ENCODE measurements at regions not wholly inside any gene's neighbourhood (a gene's known extent, or its start where the extent isn't known, plus 50 kb on each side); places are given as distances from the start of the nearest gene placed in this dataset.
A peak's percentile ranks its signal among the peaks of the same experiment; 100 is the strongest.

DNA sequence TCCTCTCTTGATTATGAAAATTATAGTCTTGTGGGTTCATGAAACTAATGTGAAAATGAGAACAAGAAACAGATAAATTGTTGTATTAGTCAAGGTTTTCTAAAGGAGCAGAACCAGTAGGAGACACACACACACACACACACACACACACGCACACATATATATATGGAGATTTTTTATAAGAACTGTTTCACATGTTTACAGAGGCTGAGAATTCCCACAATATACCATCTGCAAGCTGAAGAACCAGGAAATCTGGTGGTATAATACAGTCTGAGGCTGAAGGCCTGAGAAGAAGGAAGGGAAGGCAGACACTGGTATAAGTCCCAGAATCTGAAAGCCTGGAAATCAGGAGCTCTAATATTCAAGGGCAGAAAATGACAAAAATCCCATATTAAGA is 70.9 kb upstream of the RGS18 start:
- H3K27me3 ChIP-seq (replicated peaks in 2 of 5; ENCODE audit: control insufficient read depth in 4 of 5, insufficient read depth in 5 of 5, low read length in 4 of 5), result no peaks in the 10 kb centered on the region
- no peaks in the 10 kb centered on the region for H3K9me3 ChIP-seq (ENCODE audit: control extremely low read depth in 1 of 5, control insufficient read depth in 4 of 5, insufficient read depth in 2 of 5, low read depth in 1 of 5, low read length in 4 of 5)
- H3K36me3 ChIP-seq (ENCODE audit: control insufficient read depth in 4 of 4, insufficient read depth in 4 of 4, low read length in 3 of 4), result no peaks in the 10 kb centered on the region
- POLR2A ChIA-PET, result no interaction called here
- no CpG with 5 or more reads among the region's 1 CpG for WGBS (ENCODE audit: insufficient coverage)
- DNase-seq, result no peak
- no peaks in the 10 kb centered on the region for H3K4me1 ChIP-seq (ENCODE audit: control extremely low read depth in 1 of 4, control insufficient read depth in 4 of 4, insufficient read depth in 4 of 4, low read length in 3 of 4)
- CTCF ChIA-PET, result no interaction called here
- no peak overlapping the region for H3K27ac ChIP-seq (ENCODE audit: insufficient read depth in 1 of 2, low read depth in 1 of 2, low read length in 2 of 2, poor library complexity in 1 of 2, severe bottlenecking in 2 of 2)
- no peak overlapping the region for H3K4me3 ChIP-seq (ENCODE audit: control insufficient read depth in 1 of 7, extremely low read depth in 1 of 7, insufficient read depth in 4 of 7, low read depth in 2 of 7, low read length in 6 of 7)

DNA sequence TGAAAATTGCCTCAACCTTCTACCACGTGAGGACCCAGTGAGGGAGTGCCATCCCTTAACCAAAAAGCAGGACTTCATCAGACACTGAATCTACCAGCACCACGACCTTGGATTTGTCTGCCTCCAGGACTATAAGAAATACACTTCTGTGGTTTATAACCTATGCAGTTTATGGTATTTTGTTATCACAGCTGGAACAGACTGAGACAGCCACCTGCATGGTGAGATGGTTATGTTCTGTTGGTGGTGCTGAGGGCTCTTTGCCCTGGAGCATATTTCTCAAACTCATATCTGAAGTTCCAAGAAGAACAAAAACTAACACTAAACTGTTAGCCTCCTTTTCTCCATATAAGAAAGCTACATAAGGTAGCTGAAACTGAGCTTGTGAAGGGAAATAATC is 69.8 kb upstream of the RGS18 start:
- Histone ChIP-seq H3K4me3 (ENCODE audit: control insufficient read depth in 1 of 7, extremely low read depth in 1 of 7, insufficient read depth in 4 of 7, low read depth in 2 of 7, low read length in 6 of 7) (no peak overlapping the region), H3K36me3 (ENCODE audit: control insufficient read depth in 4 of 4, insufficient read depth in 4 of 4, low read length in 3 of 4) (no peaks in the 10 kb centered on the region), H3K27ac (ENCODE audit: insufficient read depth in 1 of 2, low read depth in 1 of 2, low read length in 2 of 2, poor library complexity in 1 of 2, severe bottlenecking in 2 of 2) (no peak overlapping the region), H3K4me1 (ENCODE audit: control extremely low read depth in 1 of 4, control insufficient read depth in 4 of 4, insufficient read depth in 4 of 4, low read length in 3 of 4) (no peaks in the 10 kb centered on the region), H3K27me3 (replicated peaks in 2 of 5; ENCODE audit: control insufficient read depth in 4 of 5, insufficient read depth in 5 of 5, low read length in 4 of 5) (no peaks in the 10 kb centered on the region), H3K9me3 (ENCODE audit: control extremely low read depth in 1 of 5, control insufficient read depth in 4 of 5, insufficient read depth in 2 of 5, low read depth in 1 of 5, low read length in 4 of 5) (no peaks in the 10 kb centered on the region)
- 22% methylated on average over 1 of the region's 2 CpGs for WGBS (ENCODE audit: insufficient coverage)
- CTCF ChIA-PET, result no interaction called here
- POLR2A ChIA-PET, result no interaction called here
- DNase-seq, result peak in 1 of 3 donors; percentile 13

GRCh38 chr1:192098001-192098400 is 60.3 kb upstream of the RGS18 start:
- 100% methylated on average over 1 of the region's 4 CpGs for WGBS (ENCODE audit: insufficient coverage)
- Histone ChIP-seq H3K4me3 (ENCODE audit: control insufficient read depth in 1 of 7, extremely low read depth in 1 of 7, insufficient read depth in 4 of 7, low read depth in 2 of 7, low read length in 6 of 7) (no peak overlapping the region), H3K27me3 (replicated peaks in 2 of 5; ENCODE audit: control insufficient read depth in 4 of 5, insufficient read depth in 5 of 5, low read length in 4 of 5) (no peaks in the 10 kb centered on the region), H3K27ac (ENCODE audit: insufficient read depth in 1 of 2, low read depth in 1 of 2, low read length in 2 of 2, poor library complexity in 1 of 2, severe bottlenecking in 2 of 2) (no peak overlapping the region), H3K36me3 (ENCODE audit: control insufficient read depth in 4 of 4, insufficient read depth in 4 of 4, low read length in 3 of 4) (no peaks in the 10 kb centered on the region), H3K4me1 (ENCODE audit: control extremely low read depth in 1 of 4, control insufficient read depth in 4 of 4, insufficient read depth in 4 of 4, low read length in 3 of 4) (no peaks in the 10 kb centered on the region), H3K9me3 (ENCODE audit: control extremely low read depth in 1 of 5, control insufficient read depth in 4 of 5, insufficient read depth in 2 of 5, low read depth in 1 of 5, low read length in 4 of 5) (no peaks in the 10 kb centered on the region)
- ChIA-PET POLR2A (no interaction called here), CTCF (no interaction called here)
- no peak for DNase-seq

DNA sequence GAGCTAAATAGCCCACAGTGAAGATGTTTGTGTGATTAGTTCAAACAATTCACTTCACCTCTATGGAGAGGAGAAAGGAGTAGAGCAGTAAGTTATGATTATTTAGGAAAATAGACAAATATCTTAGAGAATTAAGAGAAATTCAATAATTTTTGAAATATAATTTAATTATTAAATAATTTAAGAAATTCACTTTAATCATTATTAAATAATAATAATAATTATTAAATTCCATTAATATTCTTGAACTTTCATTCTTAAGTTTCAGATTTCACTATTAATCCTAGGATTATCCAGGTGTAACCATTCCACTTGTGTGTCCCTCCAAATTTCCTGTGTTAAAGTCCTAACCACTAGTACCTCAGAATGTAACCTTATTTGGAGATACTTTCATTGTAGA is 58.9 kb upstream of the RGS18 start:
- CTCF ChIA-PET, result no interaction called here
- DNase-seq, result no peak
- no peaks in the 10 kb centered on the region for H3K4me1 ChIP-seq (ENCODE audit: control extremely low read depth in 1 of 4, control insufficient read depth in 4 of 4, insufficient read depth in 4 of 4, low read length in 3 of 4)
- no peaks in the 10 kb centered on the region for H3K9me3 ChIP-seq (ENCODE audit: control extremely low read depth in 1 of 5, control insufficient read depth in 4 of 5, insufficient read depth in 2 of 5, low read depth in 1 of 5, low read length in 4 of 5)
- H3K27me3 ChIP-seq (replicated peaks in 2 of 5; ENCODE audit: control insufficient read depth in 4 of 5, insufficient read depth in 5 of 5, low read length in 4 of 5), result no peaks in the 10 kb centered on the region
- no peaks in the 10 kb centered on the region for H3K36me3 ChIP-seq (ENCODE audit: control insufficient read depth in 4 of 4, insufficient read depth in 4 of 4, low read length in 3 of 4)
- no peak overlapping the region for H3K4me3 ChIP-seq (ENCODE audit: control insufficient read depth in 1 of 7, extremely low read depth in 1 of 7, insufficient read depth in 4 of 7, low read depth in 2 of 7, low read length in 6 of 7)
- no peak overlapping the region for H3K27ac ChIP-seq (ENCODE audit: insufficient read depth in 1 of 2, low read depth in 1 of 2, low read length in 2 of 2, poor library complexity in 1 of 2, severe bottlenecking in 2 of 2)
- POLR2A ChIA-PET, result no interaction called here

GRCh38 chr1:192100686-192101468 is 57.4 kb upstream of the RGS18 start:
- no peak overlapping the region for H3K27ac ChIP-seq (ENCODE audit: insufficient read depth in 1 of 2, low read depth in 1 of 2, low read length in 2 of 2, poor library complexity in 1 of 2, severe bottlenecking in 2 of 2)
- H3K4me3 ChIP-seq (ENCODE audit: control insufficient read depth in 1 of 7, extremely low read depth in 1 of 7, insufficient read depth in 4 of 7, low read depth in 2 of 7, low read length in 6 of 7), result no peak overlapping the region
- DNase-seq, result no peak
- POLR2A ChIA-PET, result interaction anchor here (1.0 kb wide), 1 partner anchor 9 kb away, joined by 3 read pairs; no protein-coding TSS in a partner anchor
- no peaks in the 10 kb centered on the region for H3K9me3 ChIP-seq (ENCODE audit: control extremely low read depth in 1 of 5, control insufficient read depth in 4 of 5, insufficient read depth in 2 of 5, low read depth in 1 of 5, low read length in 4 of 5)
- no peaks in the 10 kb centered on the region for H3K27me3 ChIP-seq (replicated peaks in 2 of 5; ENCODE audit: control insufficient read depth in 4 of 5, insufficient read depth in 5 of 5, low read length in 4 of 5)
- CTCF ChIA-PET, result no interaction called here
- WGBS (ENCODE audit: insufficient coverage), result 100% methylated on average over 5 of the region's 6 CpGs
- H3K4me1 ChIP-seq (ENCODE audit: control extremely low read depth in 1 of 4, control insufficient read depth in 4 of 4, insufficient read depth in 4 of 4, low read length in 3 of 4), result peaks cover 0 to 10% (median 1%) of the 10 kb centered on the region in 4 experiments
- H3K36me3 ChIP-seq (ENCODE audit: control insufficient read depth in 4 of 4, insufficient read depth in 4 of 4, low read length in 3 of 4), result no peaks in the 10 kb centered on the region

DNA sequence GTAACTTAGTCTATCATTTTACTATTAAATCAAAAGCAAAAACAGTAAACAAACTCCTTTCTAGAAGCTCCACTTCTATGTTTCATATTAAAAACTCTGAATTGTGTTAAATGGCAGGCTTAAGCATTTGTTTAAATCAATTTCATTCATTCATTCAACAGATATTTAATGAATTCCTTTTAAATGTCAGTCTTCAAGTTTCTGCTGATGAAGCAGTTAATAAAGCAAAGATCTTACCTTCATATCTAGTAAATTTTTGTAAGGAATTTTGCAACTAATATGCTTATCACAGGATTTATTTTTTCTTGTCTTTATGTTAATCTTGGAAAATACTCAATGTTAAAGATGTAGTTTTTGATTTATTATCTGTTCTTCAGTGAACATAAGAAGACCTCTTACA is 54.1 kb upstream of the RGS18 start:
- Histone ChIP-seq H3K4me1 (ENCODE audit: control extremely low read depth in 1 of 4, control insufficient read depth in 4 of 4, insufficient read depth in 4 of 4, low read length in 3 of 4) (peaks cover 0 to 10% (median 1%) of the 10 kb centered on the region in 4 experiments), H3K36me3 (ENCODE audit: control insufficient read depth in 4 of 4, insufficient read depth in 4 of 4, low read length in 3 of 4) (no peaks in the 10 kb centered on the region), H3K27ac (ENCODE audit: insufficient read depth in 1 of 2, low read depth in 1 of 2, low read length in 2 of 2, poor library complexity in 1 of 2, severe bottlenecking in 2 of 2) (peak overlapping the region; percentile 50 to 62), H3K9me3 (ENCODE audit: control extremely low read depth in 1 of 5, control insufficient read depth in 4 of 5, insufficient read depth in 2 of 5, low read depth in 1 of 5, low read length in 4 of 5) (no peaks in the 10 kb centered on the region), H3K4me3 (ENCODE audit: control insufficient read depth in 1 of 7, extremely low read depth in 1 of 7, insufficient read depth in 4 of 7, low read depth in 2 of 7, low read length in 6 of 7) (no peak overlapping the region), H3K27me3 (replicated peaks in 2 of 5; ENCODE audit: control insufficient read depth in 4 of 5, insufficient read depth in 5 of 5, low read length in 4 of 5) (no peaks in the 10 kb centered on the region)
- POLR2A ChIA-PET, result no interaction called here
- no peak for DNase-seq
- CTCF ChIA-PET, result no interaction called here

- Histone ChIP-seq H3K27ac (ENCODE audit: insufficient read depth in 1 of 2, low read depth in 1 of 2, low read length in 2 of 2, poor library complexity in 1 of 2, severe bottlenecking in 2 of 2) (peak overlapping the region; percentile 50 to 62), H3K27me3 (replicated peaks in 2 of 5; ENCODE audit: control insufficient read depth in 4 of 5, insufficient read depth in 5 of 5, low read length in 4 of 5) (no peaks in the 10 kb centered on the region), H3K9me3 (ENCODE audit: control extremely low read depth in 1 of 5, control insufficient read depth in 4 of 5, insufficient read depth in 2 of 5, low read depth in 1 of 5, low read length in 4 of 5) (no peaks in the 10 kb centered on the region), H3K4me1 (ENCODE audit: control extremely low read depth in 1 of 4, control insufficient read depth in 4 of 4, insufficient read depth in 4 of 4, low read length in 3 of 4) (peaks cover 0 to 10% (median 1%) of the 10 kb centered on the region in 4 experiments), H3K4me3 (ENCODE audit: control insufficient read depth in 1 of 7, extremely low read depth in 1 of 7, insufficient read depth in 4 of 7, low read depth in 2 of 7, low read length in 6 of 7) (no peak overlapping the region), H3K36me3 (ENCODE audit: control insufficient read depth in 4 of 4, insufficient read depth in 4 of 4, low read length in 3 of 4) (no peaks in the 10 kb centered on the region)
- peak; percentile 48 to 80 (median 67) for DNase-seq
- WGBS (ENCODE audit: insufficient coverage), result 57% methylated on average over 1 of the region's 1 CpG
- CTCF ChIA-PET, result interaction anchor here (0.6 kb wide), 1 partner anchor 257 kb away, joined by 5 read pairs; no protein-coding TSS in a partner anchor
- POLR2A ChIA-PET, result interaction anchor here (0.6 kb wide), 1 partner anchor 111 kb away, joined by 5 read pairs; no protein-coding TSS in a partner anchor
These were observed 53.4 kb upstream of the RGS18 start for GRCh38 chr1:192104852-192105251.
